Neural cell (in vitro differentiated cells): ENCODE measurements at regions not wholly inside any gene's neighbourhood (a gene's known extent, or its start where the extent isn't known, plus 50 kb on each side); places are given as distances from the start of the nearest gene placed in this dataset.

ENCODE experiments used
- EP300 ChIP-seq: fragments of 450-650 bp; conservative IDR thresholded peaks from 2 replicates; pipeline ENCODE4 v1.6.1; 2014; ENCODE audit warnings: antibody characterized with exemption, mild to moderate bottlenecking, moderate library complexity; ENCODE audit not compliant: poor library complexity, severe bottlenecking
- EZH2 ChIP-seq: fragments of 200-600, 300-800 bp; shearing (Covaris generic), sonication (generic); IDR thresholded peaks from 2 replicates; pipeline ENCODE4 v1.6.1; 2014; ENCODE audit warnings: antibody characterized with exemption, low read length, borderline replicate concordance, mild to moderate bottlenecking; ENCODE audit not compliant: insufficient read depth, poor library complexity, severe bottlenecking
- MXI1 ChIP-seq: fragments of 450-650 bp; conservative IDR thresholded peaks from 2 replicates; pipeline ENCODE4 v1.6.1; 2014; ENCODE audit warnings: antibody characterized with exemption, mild to moderate bottlenecking; ENCODE audit not compliant: poor library complexity, severe bottlenecking
- POLR2AphosphoS5 ChIP-seq: IDR thresholded peaks from 2 replicates; pipeline ENCODE4 v1.6.1; 2012
- RAD21 ChIP-seq: fragments of 450-650 bp; conservative IDR thresholded peaks from 2 replicates; pipeline ENCODE4 v1.6.1; 2014; ENCODE audit warnings: antibody characterized with exemption, mild to moderate bottlenecking, moderate library complexity
- SMC3 ChIP-seq: fragments of 450-650 bp; conservative IDR thresholded peaks from 2 replicates; pipeline ENCODE4 v1.6.1; 2014; ENCODE audit warnings: antibody characterized with exemption, mild to moderate bottlenecking, moderate library complexity; ENCODE audit not compliant: poor library complexity
- TF ChIP-seq, protein P1 (sequence below): fragments of 450-650 bp; IDR thresholded peaks from 2 replicates; pipeline ENCODE4 v1.5.1; 2014; ENCODE audit warnings: antibody characterized with exemption, mild to moderate bottlenecking, moderate library complexity; ENCODE audit not compliant: poor library complexity, severe bottlenecking

DNA sequence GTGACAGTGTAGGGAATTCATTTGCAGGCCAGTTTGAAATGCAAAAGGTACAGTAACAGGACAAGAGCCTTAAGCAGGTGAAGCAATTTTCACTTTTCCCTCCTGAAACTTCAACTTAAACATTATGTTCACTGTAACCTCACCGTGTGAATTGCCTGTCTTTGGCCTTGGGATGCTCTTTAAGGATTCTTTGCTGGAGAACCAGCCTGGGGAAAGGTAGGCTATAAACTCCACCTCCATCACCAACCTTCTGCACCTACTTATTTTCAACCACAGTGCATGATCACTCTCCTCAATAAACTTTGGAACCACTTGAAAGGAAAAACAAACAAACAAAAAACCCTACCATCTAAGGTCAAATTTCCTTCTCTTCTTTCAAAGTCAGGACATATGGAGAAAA is 300.5 kb downstream of the TLE1 start:
- TF ChIP-seq POLR2AphosphoS5, result no peak
- TF ChIP-seq, protein P1, sequence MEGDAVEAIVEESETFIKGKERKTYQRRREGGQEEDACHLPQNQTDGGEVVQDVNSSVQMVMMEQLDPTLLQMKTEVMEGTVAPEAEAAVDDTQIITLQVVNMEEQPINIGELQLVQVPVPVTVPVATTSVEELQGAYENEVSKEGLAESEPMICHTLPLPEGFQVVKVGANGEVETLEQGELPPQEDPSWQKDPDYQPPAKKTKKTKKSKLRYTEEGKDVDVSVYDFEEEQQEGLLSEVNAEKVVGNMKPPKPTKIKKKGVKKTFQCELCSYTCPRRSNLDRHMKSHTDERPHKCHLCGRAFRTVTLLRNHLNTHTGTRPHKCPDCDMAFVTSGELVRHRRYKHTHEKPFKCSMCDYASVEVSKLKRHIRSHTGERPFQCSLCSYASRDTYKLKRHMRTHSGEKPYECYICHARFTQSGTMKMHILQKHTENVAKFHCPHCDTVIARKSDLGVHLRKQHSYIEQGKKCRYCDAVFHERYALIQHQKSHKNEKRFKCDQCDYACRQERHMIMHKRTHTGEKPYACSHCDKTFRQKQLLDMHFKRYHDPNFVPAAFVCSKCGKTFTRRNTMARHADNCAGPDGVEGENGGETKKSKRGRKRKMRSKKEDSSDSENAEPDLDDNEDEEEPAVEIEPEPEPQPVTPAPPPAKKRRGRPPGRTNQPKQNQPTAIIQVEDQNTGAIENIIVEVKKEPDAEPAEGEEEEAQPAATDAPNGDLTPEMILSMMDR, result no peak
- no peak for TF ChIP-seq EP300
- no peak for TF ChIP-seq RAD21
- no peak for TF ChIP-seq EZH2
- TF ChIP-seq SMC3, result no peak
- TF ChIP-seq MXI1, result no peak
